IMR-90 (cell line): ENCODE measurements at regions not wholly inside any gene's neighbourhood (a gene's known extent, or its start where the extent isn't known, plus 50 kb on each side); places are given as distances from the start of the nearest gene placed in this dataset.

Experiments used
- ATAC-seq: fragments of 200-7000 bp; cut with Tn5 transposase; 2 replicates; pipeline ENCODE4 v1.9.1; 2020; ENCODE audit warnings: low read depth, mild to moderate bottlenecking, moderate library complexity
- BruUV-seq: library from RNA; stranded (reverse); fragments of 400-500 nt; replicated peaks from 2 replicates; lab custom pipeline; 2021; lab: Mats Ljungman, UMichigan
- CTCF ChIA-PET: fragments of 300-600 bp; formaldehyde crosslinking; extraction: SDS; loops from one replicate; lab custom pipeline; 2021; ENCODE audit warnings: antibody characterized with exemption; lab: Yijun Ruan, JAX
- POLR2A ChIA-PET: fragments of 300-600 bp; sonication (Branson Sonifier 250); formaldehyde crosslinking; loops from one replicate; lab custom pipeline; 2022; ENCODE audit warnings: antibody characterized with exemption; ENCODE audit not compliant: unreplicated experiment; lab: Charles Lee
- DNase-seq: peaks from one replicate; pipeline ENCODE4 v3.0.0; 2013
- H2AFZ ChIP-seq: replicated peaks from 2 replicates; pipeline ENCODE3; 2013; ENCODE audit warnings: low read length, mild to moderate bottlenecking; ENCODE audit not compliant: poor library complexity
- H2AK5ac ChIP-seq: 2 replicates; pipeline ENCODE4 v1.6.1; 2013; ENCODE audit warnings: low read depth, low read length, inconsistent platforms
- H2AK9ac ChIP-seq: replicated peaks from 2 replicates; pipeline ENCODE3; 2013; ENCODE audit warnings: mild to moderate bottlenecking, low read depth, low read length, moderate library complexity; ENCODE audit not compliant: poor library complexity
- H2BK120ac ChIP-seq: 2 replicates; pipeline ENCODE4 v1.6.1; 2013; ENCODE audit warnings: low read depth, low read length, inconsistent platforms
- H2BK15ac ChIP-seq: 3 replicates; pipeline ENCODE4 v1.6.1; 2013; ENCODE audit warnings: low read depth, low read length, inconsistent platforms
- H2BK20ac ChIP-seq: 2 replicates; pipeline ENCODE4 v1.6.1; 2013; ENCODE audit warnings: low read depth, mild to moderate bottlenecking, inconsistent platforms, low read length, moderate library complexity
- H2BK5ac ChIP-seq: 2 replicates; pipeline ENCODE4 v1.6.1; 2013; ENCODE audit warnings: mild to moderate bottlenecking, low read depth, low read length, inconsistent platforms; ENCODE audit not compliant: poor library complexity, severe bottlenecking
- H3K14ac ChIP-seq: replicated peaks from 2 replicates; pipeline ENCODE4 v1.6.1; 2013; ENCODE audit warnings: low read depth, low read length, inconsistent platforms
- H3K18ac ChIP-seq: 2 replicates; pipeline ENCODE4 v1.6.1; 2013; ENCODE audit warnings: low read depth, low read length, control low read depth
- H3K23ac ChIP-seq: 2 replicates; pipeline ENCODE4 v1.6.1; 2013; ENCODE audit warnings: low read depth, low read length, inconsistent platforms
- H3K27ac ChIP-seq: 2 replicates; pipeline ENCODE4 v1.5.1; 2013; ENCODE audit warnings: mild to moderate bottlenecking, control low read depth, low read length; ENCODE audit not compliant: insufficient read depth
- H3K27me3 ChIP-seq: 2 replicates; pipeline ENCODE4 v1.6.1; 2013; ENCODE audit warnings: low read length; ENCODE audit not compliant: control insufficient read depth, insufficient read depth
- H3K36me3 ChIP-seq: 2 replicates; pipeline ENCODE4 v1.6.1; 2013; ENCODE audit warnings: low read length, mixed read lengths; ENCODE audit not compliant: control insufficient read depth, insufficient read depth
- H3K4ac ChIP-seq: 2 replicates; pipeline ENCODE4 v1.6.1; 2013; ENCODE audit warnings: low read depth, low read length, inconsistent platforms
- H3K4me1 ChIP-seq: 2 replicates; pipeline ENCODE4 v1.6.1; 2013; ENCODE audit warnings: low read length, mixed read lengths; ENCODE audit not compliant: control insufficient read depth, insufficient read depth
- H3K4me2 ChIP-seq: 2 replicates; pipeline ENCODE4 v1.6.1; 2013; ENCODE audit warnings: low read depth, mild to moderate bottlenecking, control low read depth, low read length, moderate library complexity
- H3K4me3 ChIP-seq: 2 replicates; pipeline ENCODE4 v1.5.1; 2013; ENCODE audit warnings: low read depth, mild to moderate bottlenecking, control low read depth, low read length, moderate library complexity; ENCODE audit not compliant: insufficient read depth
- H3K56ac ChIP-seq: 2 replicates; pipeline ENCODE4 v1.6.1; 2013; ENCODE audit warnings: low read length, inconsistent platforms; ENCODE audit not compliant: insufficient read depth; ENCODE audit errors: extremely low read depth
- H3K79me1 ChIP-seq, 2 experiments: 2 replicates each; pipeline ENCODE4 v1.6.1; 2013; ENCODE audit warnings: low read length in 2 of 2, inconsistent platforms in 1 of 2, low read depth in 1 of 2
- H3K9ac ChIP-seq: 2 replicates; pipeline ENCODE4 v1.6.1; 2013; ENCODE audit warnings: low read depth, low read length, control low read depth
- H3K9me1 ChIP-seq: 2 replicates; pipeline ENCODE4 v1.6.1; 2013; ENCODE audit warnings: low read length, inconsistent platforms; ENCODE audit not compliant: insufficient read depth
- H3K9me3 ChIP-seq: 2 replicates; pipeline ENCODE4 v1.6.1; 2013; ENCODE audit warnings: low read length; ENCODE audit not compliant: control insufficient read depth, insufficient read depth
- H4K20me1 ChIP-seq: 2 replicates; pipeline ENCODE4 v1.6.1; 2013; ENCODE audit warnings: low read length, inconsistent platforms; ENCODE audit not compliant: insufficient read depth
- H4K5ac ChIP-seq: 2 replicates; pipeline ENCODE4 v1.6.1; 2013; ENCODE audit warnings: mild to moderate bottlenecking, low read depth, low read length, control low read depth
- H4K8ac ChIP-seq, 2 experiments: 2 replicates each; pipeline ENCODE4 v1.6.1; 2013; ENCODE audit warnings: low read depth in 2 of 2, low read length in 2 of 2, control low read depth in 1 of 2, inconsistent platforms in 1 of 2
- H4K91ac ChIP-seq: 2 replicates; pipeline ENCODE4 v1.6.1; 2013; ENCODE audit warnings: low read depth, low read length, inconsistent platforms; ENCODE audit not compliant: insufficient read depth
- BHLHE40 ChIP-seq: fragments of 150-350 bp; IDR thresholded peaks from 2 replicates; pipeline ENCODE4 v1.6.1; 2016; ENCODE audit warnings: mild to moderate bottlenecking, low read depth, low read length
- CEBPB ChIP-seq: IDR thresholded peaks from 2 replicates; pipeline ENCODE4 v1.6.1; 2012; ENCODE audit warnings: low read depth, low read length, improper control_type of control experiment
- CHD1 ChIP-seq: IDR thresholded peaks from 2 replicates; pipeline ENCODE4 v1.6.1; 2012; ENCODE audit warnings: low read depth, low read length, improper control_type of control experiment
- CTCF ChIP-seq: conservative IDR thresholded peaks from 2 replicates; pipeline ENCODE4 v1.5.1; 2012; ENCODE audit warnings: mild to moderate bottlenecking, low read depth, low read length, improper control_type of control experiment
- ELK1 ChIP-seq: fragments of 150-350 bp; IDR thresholded peaks from 2 replicates; pipeline ENCODE4 v1.6.1; 2016; ENCODE audit warnings: low read depth, mild to moderate bottlenecking, low read length, moderate library complexity, borderline replicate concordance
- FOS ChIP-seq: fragments of 150-350 bp; IDR thresholded peaks from 2 replicates; pipeline ENCODE4 v1.6.1; 2016; ENCODE audit warnings: low read depth, low read length
- MAFK ChIP-seq: IDR thresholded peaks from 2 replicates; pipeline ENCODE4 v1.6.1; 2012; ENCODE audit warnings: low read depth, low read length, improper control_type of control experiment
- MAZ ChIP-seq: IDR thresholded peaks from 2 replicates; pipeline ENCODE4 v1.6.1; 2012; ENCODE audit warnings: low read depth, mild to moderate bottlenecking, low read length, improper control_type of control experiment, moderate library complexity, borderline replicate concordance
- MXI1 ChIP-seq: IDR thresholded peaks from 2 replicates; pipeline ENCODE4 v1.6.1; 2012; ENCODE audit warnings: low read depth, mild to moderate bottlenecking, low read length, moderate library complexity, borderline replicate concordance
- NFE2L2 ChIP-seq: fragments of 150-350 bp; IDR thresholded peaks from 2 replicates; pipeline ENCODE4 v1.6.1; 2016; ENCODE audit warnings: low read depth, mild to moderate bottlenecking, low read length
- POLR2A ChIP-seq: IDR thresholded peaks from 2 replicates; pipeline ENCODE4 v1.6.1; 2012; ENCODE audit warnings: mild to moderate bottlenecking, low read depth, low read length
- RAD21 ChIP-seq: IDR thresholded peaks from 2 replicates; pipeline ENCODE4 v1.6.1; 2012; ENCODE audit warnings: low read length, improper control_type of control experiment
- RCOR1 ChIP-seq: IDR thresholded peaks from 2 replicates; pipeline ENCODE4 v1.6.1; 2012; ENCODE audit warnings: mild to moderate bottlenecking, low read length, improper control_type of control experiment; ENCODE audit not compliant: insufficient replicate concordance
- RFX5 ChIP-seq: IDR thresholded peaks from 2 replicates; pipeline ENCODE4 v1.8.0; 2012; ENCODE audit warnings: low read depth, mild to moderate bottlenecking, low read length, moderate library complexity
- SMC3 ChIP-seq: fragments of 150-350 bp; IDR thresholded peaks from 2 replicates; pipeline ENCODE4 v1.6.1; 2016; ENCODE audit warnings: low read depth, mild to moderate bottlenecking, antibody characterized with exemption, low read length, moderate library complexity
- WGBS, 2 experiments: methylation state at CpG; one replicate each; pipeline versions ENCODE4 v1.1.5 to v1.1.7; 2013; ENCODE audit warnings: missing lambda C conversion rate in 2 of 2; ENCODE audit not compliant: insufficient read length in 1 of 2; ENCODE audit errors: extremely low coverage in 2 of 2; 5-methylcytosine and 5-hydroxymethylcytosine counted together
- dilution Hi-C: fragments of 300-500 bp; cut with HindIII; formaldehyde crosslinking; loops from one replicate; pipeline ENCODE4 v1.14.3; 2018; ENCODE audit warnings: low sequenced_read_pairs; ENCODE audit not compliant: unreplicated experiment
- in situ Hi-C: fragments of 300-500 bp; cut with MboI; formaldehyde crosslinking; loops from 3 replicates; pipeline ENCODE4 v1.14.3; 2019; ENCODE audit warnings: low sequenced_read_pairs, inconsistent platforms, mixed read lengths
- intact Hi-C: fragments of 100-400 bp; cut with micrococcal nuclease; formaldehyde crosslinking; loops from 2 replicates; pipeline ENCODE4 v1.10.0; 2022
- TF ChIP-seq, protein P1 (sequence below): fragments of 150-350 bp; IDR thresholded peaks from 2 replicates; pipeline ENCODE4 v1.6.1; 2017; ENCODE audit warnings: mild to moderate bottlenecking, antibody characterized with exemption, low read length, low read depth

DNA sequence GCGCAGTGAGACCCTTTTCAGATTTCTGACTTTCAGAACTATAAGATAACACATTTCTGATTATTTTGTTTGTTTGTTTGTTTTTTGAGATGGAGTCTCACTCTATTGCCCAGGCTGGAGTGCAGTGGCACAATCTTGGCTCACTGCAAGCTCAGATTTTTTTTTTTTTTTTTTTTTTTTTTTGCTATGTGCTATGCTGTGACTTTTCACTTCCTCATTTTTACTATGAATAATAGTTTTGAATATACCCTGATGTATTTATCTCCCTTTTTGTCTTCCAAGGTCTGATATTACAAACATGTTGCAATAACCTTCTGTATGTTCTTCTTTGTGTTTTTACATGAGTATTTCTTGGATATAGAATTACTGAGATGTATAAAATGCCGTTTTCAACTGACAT is 658.7 kb upstream of the SEL1L start:
- H4K20me1 ChIP-seq: no peaks in the 10 kb centered on the region
- H3K9me3 ChIP-seq: peaks cover 9% of the 10 kb centered on the region
- H2BK5ac ChIP-seq: no peak overlapping the region
- no peak for TF ChIP-seq CTCF
- TF ChIP-seq, protein P1, sequence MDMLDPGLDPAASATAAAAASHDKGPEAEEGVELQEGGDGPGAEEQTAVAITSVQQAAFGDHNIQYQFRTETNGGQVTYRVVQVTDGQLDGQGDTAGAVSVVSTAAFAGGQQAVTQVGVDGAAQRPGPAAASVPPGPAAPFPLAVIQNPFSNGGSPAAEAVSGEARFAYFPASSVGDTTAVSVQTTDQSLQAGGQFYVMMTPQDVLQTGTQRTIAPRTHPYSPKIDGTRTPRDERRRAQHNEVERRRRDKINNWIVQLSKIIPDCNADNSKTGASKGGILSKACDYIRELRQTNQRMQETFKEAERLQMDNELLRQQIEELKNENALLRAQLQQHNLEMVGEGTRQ: no peak
- TF ChIP-seq RCOR1: no peak
- no peak for TF ChIP-seq MAZ
- TF ChIP-seq CEBPB: no peak
- no peak for TF ChIP-seq ELK1
- no peak for TF ChIP-seq MAFK
- no peak for TF ChIP-seq RFX5
- no peak for TF ChIP-seq BHLHE40
- no peak for TF ChIP-seq POLR2A
- no peak for TF ChIP-seq NFE2L2
- TF ChIP-seq SMC3: no peak
- TF ChIP-seq FOS: no peak
- no peak for TF ChIP-seq RAD21
- no peak for TF ChIP-seq CHD1
- TF ChIP-seq MXI1: no peak
- ChIA-PET POLR2A (no interaction called here), CTCF (no interaction called here)
- no peak overlapping the region for H4K8ac ChIP-seq
- no peak for ATAC-seq
- H3K56ac ChIP-seq: no peak overlapping the region
- no peak for DNase-seq
- H3K4me1 ChIP-seq: no peaks in the 10 kb centered on the region
- no peak overlapping the region for H2AFZ ChIP-seq
- H3K23ac ChIP-seq: no peak overlapping the region
- no peaks in the 10 kb centered on the region for H3K9me1 ChIP-seq
- H2AK5ac ChIP-seq: no peak overlapping the region
- no TSS peak for BruUV-seq
- no peak overlapping the region for H3K14ac ChIP-seq
- WGBS, 2 experiments: no CpG with 5 or more reads among the region's 2 CpGs
- no peaks in the 10 kb centered on the region for H3K27me3 ChIP-seq
- no peak overlapping the region for H3K9ac ChIP-seq
- no peaks in the 10 kb centered on the region for H3K36me3 ChIP-seq
- no peak overlapping the region for H3K4ac ChIP-seq
- no peak overlapping the region for H2BK15ac ChIP-seq
- dilution Hi-C loops (no loop called here), in situ Hi-C loops (no loop called here), intact Hi-C loops (no loop called here)
- H3K18ac ChIP-seq: no peak overlapping the region
- no peaks in the 10 kb centered on the region for H3K79me1 ChIP-seq
- no peak overlapping the region for H2AK9ac ChIP-seq
- no peak overlapping the region for H2BK120ac ChIP-seq
- H4K91ac ChIP-seq: no peak overlapping the region
- H3K4me3 ChIP-seq: no peak overlapping the region
- H3K27ac ChIP-seq: no peak overlapping the region
- no peak overlapping the region for H2BK20ac ChIP-seq
- H3K4me2 ChIP-seq: no peak overlapping the region
- no peak overlapping the region for H4K5ac ChIP-seq
